Inflammatory macrophage treated with lipopolysaccharide for 1 hour (primary cell): ENCODE measurements at regions not wholly inside any gene's neighbourhood (a gene's known extent, or its start where the extent isn't known, plus 50 kb on each side); places are given as distances from the start of the nearest gene placed in this dataset.
"Not testable (repeated sequence)": the region's sequence is repeated elsewhere in the genome, so short reads cannot be mapped to it uniquely, and the experiment has no call there.

Experiments used
- DNase-seq, 2 donors: peaks; one replicate each; pipeline ENCODE4 v3.0.0-alpha.2; 2020 to 2022

GRCh38 chr9:66152406-66152805 is 415.5 kb downstream of the FOXD4L4 start:
- not testable (repeated sequence) for DNase-seq

GRCh38 chr9:66153021-66153725 is 416.2 kb downstream of the FOXD4L4 start:
- peak; percentile 28 to 37 for DNase-seq

GRCh38 chr9:66153971-66154691 is 417.2 kb downstream of the FOXD4L4 start:
- DNase-seq = not testable (repeated sequence)

GRCh38 chr9:66182316-66182715 is 445.4 kb downstream of the FOXD4L4 start:
- not testable (repeated sequence) for DNase-seq

GRCh38 chr9:66183648-66184047 is 446.7 kb downstream of the FOXD4L4 start:
- not testable (repeated sequence) for DNase-seq

GRCh38 chr9:66197199-66197598 is 460.3 kb downstream of the FOXD4L4 start:
- not testable (repeated sequence) for DNase-seq

GRCh38 chr9:66198421-66198820 is 461.5 kb downstream of the FOXD4L4 start:
- DNase-seq = not testable (repeated sequence)

- DNase-seq = not testable (repeated sequence)
Observed at GRCh38 chr9:66206617-66207016, 469.7 kb downstream of the FOXD4L4 start.

- not testable (repeated sequence) for DNase-seq
Observed at GRCh38 chr9:66207914-66208313, 471.0 kb downstream of the FOXD4L4 start.

- not testable (repeated sequence) for DNase-seq
Observed at GRCh38 chr9:66244763-66245162, 507.8 kb downstream of the FOXD4L4 start.

- DNase-seq = not testable (repeated sequence)
Observed at GRCh38 chr9:66245481-66245880, 508.5 kb downstream of the FOXD4L4 start.

GRCh38 chr9:66257581-66257980 is 520.6 kb downstream of the FOXD4L4 start:
- DNase-seq = not testable (repeated sequence)

GRCh38 chr9:66261576-66261975 is 524.6 kb downstream of the FOXD4L4 start:
- DNase-seq = not testable (repeated sequence)

GRCh38 chr9:66263621-66264020 is 526.7 kb downstream of the FOXD4L4 start:
- DNase-seq = not testable (repeated sequence)

- DNase-seq = not testable (repeated sequence)
Observed at GRCh38 chr9:66264786-66265185, 527.8 kb downstream of the FOXD4L4 start.

GRCh38 chr9:66266202-66266601 is 529.3 kb downstream of the FOXD4L4 start:
- DNase-seq = not testable (repeated sequence)

GRCh38 chr9:66266856-66267430 is 530.0 kb downstream of the FOXD4L4 start:
- not testable (repeated sequence) for DNase-seq

GRCh38 chr9:66267684-66268083 is 530.7 kb downstream of the FOXD4L4 start:
- DNase-seq = not testable (repeated sequence)

GRCh38 chr9:66269024-66269423 is 532.1 kb downstream of the FOXD4L4 start:
- DNase-seq = not testable (repeated sequence)

GRCh38 chr9:66269783-66270182 is 532.8 kb downstream of the FOXD4L4 start:
- DNase-seq = not testable (repeated sequence)

GRCh38 chr9:66278809-66279208 is 541.9 kb downstream of the FOXD4L4 start:
- DNase-seq = not testable (repeated sequence)
